Activated effector memory CD4-positive, alpha-beta T cell treated with anti-CD3 and anti-CD28 coated beads, Interleukin-2, amount 50 U/mL, for 16 hours (primary cell): ENCODE measurements at regions not wholly inside any gene's neighbourhood (a gene's known extent, or its start where the extent isn't known, plus 50 kb on each side); places are given as distances from the start of the nearest gene placed in this dataset.
"Not testable (repeated sequence)": the region's sequence is repeated elsewhere in the genome, so short reads cannot be mapped to it uniquely, and the experiment has no call there.

Source experiments
- DNase-seq: peaks from one replicate; pipeline ENCODE4 v3.0.0-alpha.2; 2020

- no peak for DNase-seq
Measured at GRCh38 chr3:194930377-194931204, 244.9 kb downstream of the FAM43A start.

DNA sequence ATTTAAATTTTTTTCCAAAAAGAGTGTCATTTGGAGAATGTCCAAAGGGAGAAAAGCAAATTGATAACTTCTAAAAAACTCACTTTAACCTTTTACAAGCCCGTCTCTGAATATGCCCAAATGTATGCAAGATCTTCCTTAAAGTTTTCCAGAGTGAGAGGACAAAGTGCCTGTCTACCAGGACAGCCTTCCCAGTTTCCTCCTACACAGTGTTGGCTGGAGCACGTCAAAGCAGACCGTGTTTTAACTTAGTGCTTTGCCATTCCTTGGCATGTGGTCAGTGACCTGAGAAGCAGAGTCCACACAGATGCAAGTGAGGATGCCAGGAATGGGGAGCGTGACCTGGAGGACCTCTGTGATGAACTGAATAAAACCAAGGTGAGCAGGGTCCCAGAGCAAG lies 245.7 kb downstream of the FAM43A start:
- no peak for DNase-seq

- DNase-seq = no peak
Measured at GRCh38 chr3:194931865-194932264, 246.2 kb downstream of the FAM43A start.

- no peak for DNase-seq
Measured at GRCh38 chr3:194933465-194933864, 247.8 kb downstream of the FAM43A start.

GRCh38 chr3:194935061-194935460 lies 249.4 kb downstream of the FAM43A start:
- DNase-seq = no peak

DNA sequence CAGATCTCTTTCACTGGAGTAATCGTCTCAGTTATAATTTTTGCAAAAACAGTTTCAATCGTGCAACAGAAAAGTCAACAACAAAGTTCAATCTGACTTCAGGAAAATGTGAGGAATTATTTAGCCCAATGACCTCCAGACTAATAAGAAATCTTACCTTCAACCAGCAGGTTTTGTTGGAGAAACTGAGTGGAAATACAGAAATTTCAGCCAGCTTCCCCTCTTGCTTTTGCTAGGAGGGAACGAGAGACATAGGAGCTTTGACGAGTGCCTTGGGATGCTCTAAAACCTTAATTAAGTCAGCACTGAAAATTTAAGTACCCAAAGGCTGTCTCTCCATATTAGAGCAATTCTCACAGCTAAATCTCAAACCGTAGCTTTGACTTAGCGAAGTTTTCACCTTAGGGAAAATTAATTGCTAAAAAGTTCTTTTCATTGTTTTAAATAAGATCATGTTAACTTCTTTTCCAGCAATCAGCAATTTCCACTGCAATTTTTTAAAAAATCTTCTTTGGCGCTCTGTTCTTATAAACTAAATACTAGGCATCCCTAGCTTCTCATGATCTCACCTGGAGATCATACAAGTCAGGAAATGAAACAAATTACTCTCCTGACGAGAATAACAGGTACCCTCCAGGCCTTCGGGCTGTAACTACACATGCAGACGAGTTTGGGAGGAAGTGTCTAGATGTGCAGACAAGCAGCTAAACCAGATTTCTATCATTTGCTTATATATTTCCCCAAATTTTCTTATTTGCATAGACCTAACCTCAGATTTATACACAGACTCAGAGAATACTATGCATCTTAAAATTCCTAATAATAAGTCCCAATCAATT lies 250.2 kb downstream of the FAM43A start:
- DNase-seq = no peak

- no peak for DNase-seq
Measured at GRCh38 chr3:194936659-194937058, 251.0 kb downstream of the FAM43A start.

GRCh38 chr3:194937144-194937543 lies 251.5 kb downstream of the FAM43A start:
- DNase-seq = no peak

DNA sequence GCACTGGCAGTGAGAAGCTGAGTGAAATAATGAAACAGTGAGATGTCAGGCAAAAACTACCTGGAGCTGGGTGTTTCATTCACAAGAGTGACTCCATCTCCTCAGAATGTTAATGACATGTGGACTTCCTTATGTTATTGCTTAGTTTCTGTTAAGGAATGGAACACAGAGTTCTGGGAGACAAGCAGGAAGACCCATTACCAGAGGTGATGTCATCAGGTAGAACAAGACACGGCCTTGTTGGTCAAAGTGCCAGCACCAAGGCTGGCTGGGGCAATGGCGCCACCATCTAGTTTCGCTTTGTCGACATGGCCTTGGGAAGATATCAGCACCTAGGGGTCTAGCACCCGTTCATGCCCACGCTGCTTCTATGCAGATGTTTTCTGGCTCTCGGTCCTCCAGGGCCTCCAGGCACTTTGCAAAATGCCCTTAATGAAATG lies 252.2 kb downstream of the FAM43A start:
- no peak for DNase-seq

- DNase-seq = no peak
Measured at GRCh38 chr3:194938845-194939531, 253.3 kb downstream of the FAM43A start.

- DNase-seq = no peak
Measured at GRCh38 chr3:194939532-194939909, 253.8 kb downstream of the FAM43A start.

DNA sequence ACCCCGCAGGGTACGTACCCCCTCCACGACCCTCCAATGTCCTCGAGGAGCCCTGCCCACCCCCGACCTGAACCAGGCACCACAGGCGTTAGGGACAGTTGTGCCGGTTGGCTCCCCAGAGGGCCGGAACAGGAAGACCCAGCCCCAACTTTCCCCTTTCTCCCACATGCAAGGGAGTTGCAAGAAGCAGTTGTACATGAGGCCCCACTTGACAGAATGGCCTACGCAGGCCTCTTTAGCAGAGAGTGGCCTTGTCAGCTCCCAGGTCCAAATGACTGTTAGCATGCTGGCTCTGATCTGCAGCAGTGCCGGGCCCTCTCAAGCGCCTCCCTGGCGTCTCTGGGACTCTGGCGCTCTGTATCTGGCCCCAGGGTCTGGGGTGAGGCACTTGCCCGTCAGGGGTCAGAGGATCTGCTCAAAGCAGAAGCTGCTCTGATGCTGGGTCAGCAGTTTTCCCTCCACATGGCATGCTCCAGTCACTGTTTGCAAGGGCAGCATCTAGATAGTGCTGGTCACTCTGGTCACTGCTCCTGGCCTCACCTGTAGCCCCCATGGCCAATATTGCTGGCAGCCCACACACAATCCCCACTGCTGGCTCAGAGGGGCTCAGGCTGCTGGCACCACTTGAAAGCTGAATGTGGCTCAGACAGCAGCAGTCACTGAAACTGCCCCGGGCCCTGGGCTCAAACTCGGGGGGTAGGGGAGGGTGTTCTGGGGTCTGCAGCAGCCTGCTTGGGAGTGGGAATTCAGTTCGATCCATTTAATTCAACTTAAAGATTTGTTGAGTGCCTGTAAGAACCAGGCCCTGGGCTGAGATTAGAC lies 254.5 kb downstream of the FAM43A start:
- no peak for DNase-seq

DNA sequence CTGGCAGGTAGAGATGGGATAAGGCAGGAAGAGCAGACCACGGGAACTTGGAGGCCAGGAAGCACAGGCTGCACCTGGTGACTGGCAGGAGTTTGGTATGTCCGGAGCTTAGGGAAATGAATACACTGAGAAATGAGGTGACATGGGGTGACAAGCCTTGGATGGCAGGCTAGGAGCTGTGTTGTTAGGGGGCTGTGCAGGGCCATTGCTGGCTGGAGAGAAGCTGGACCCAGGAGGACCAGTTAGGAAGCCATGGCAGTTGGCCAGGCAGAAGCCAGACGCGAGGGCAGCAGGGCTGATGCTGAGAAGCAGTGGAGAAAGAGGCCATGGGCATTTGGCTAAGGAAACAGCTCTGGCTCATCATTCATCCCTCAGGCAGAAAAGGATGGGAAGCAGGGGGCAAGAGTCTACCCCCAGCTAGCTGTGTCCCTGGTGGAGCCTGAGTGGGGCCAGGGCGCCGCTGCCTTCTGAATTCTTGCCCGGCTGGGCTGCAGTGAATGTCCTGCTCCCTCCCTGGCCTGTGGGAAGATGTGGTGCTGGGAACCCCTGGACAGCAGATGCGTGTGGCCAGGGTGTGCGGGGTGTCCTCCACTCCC lies 255.8 kb downstream of the FAM43A start:
- no peak for DNase-seq

DNA sequence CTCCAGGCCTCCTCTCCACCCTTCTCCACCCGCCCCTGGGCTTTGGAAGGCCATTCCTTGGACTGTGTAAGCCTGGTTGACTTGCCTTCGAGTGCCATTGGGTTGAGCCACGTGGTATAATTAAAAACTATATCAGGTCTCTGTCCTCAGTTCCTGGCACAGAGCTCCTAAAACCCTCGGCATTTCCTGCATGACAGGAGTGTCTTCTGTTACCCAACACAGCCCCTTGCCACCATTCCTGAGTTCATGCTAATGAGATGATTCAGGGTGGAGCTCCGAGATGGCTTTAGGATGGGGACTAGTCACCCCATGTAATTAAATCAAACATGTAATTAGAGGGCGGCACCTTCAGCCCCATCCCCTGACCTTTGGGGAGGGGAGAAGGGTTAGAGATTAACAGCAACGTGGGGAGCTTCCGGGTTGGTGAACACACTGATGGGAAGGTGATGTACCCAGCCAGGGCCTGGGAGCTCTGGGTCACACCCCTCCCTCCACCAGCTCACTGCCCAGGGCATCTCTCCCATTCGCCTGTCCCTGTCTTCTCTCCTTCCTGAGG lies 256.4 kb downstream of the FAM43A start:
- DNase-seq = no peak

DNA sequence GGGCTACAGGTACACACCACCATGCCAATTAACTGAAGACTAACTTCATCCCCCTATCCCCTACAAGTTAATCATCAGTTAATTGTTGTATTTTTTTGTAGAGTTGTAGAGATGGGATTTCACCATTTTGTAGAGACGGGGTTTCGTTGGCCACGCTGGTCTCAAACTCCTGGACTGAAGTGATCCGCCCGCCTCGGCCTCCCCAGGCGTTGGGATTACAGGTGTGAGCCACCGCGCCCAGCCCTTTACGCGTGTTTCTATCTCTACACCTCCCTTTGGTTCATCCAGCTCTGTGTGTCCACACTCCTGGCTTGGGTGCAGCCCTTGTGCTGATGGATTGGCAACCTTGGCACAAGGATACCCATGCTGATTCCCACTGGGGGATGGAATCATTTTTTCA lies 258.8 kb downstream of the FAM43A start:
- no peak for DNase-seq

DNA sequence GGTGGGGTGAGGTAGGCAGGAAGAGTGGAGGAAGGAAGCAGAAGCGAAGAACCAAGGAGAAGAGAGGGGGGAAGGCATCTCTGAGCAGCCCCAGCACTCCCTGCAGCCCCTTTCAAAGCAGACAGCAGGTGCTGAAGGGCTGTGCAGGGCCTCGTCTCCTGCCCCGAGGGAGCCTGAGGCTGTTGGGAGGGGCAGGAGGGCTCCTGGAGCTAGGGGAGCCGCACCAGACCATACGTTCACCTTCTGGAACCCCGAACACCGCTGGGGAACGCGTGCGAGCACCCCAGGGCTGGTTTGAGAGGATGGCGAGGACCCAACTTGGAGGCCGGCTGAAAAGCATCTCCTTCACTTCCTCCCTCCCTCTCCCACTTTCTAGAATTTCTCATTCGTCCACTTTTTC lies 259.8 kb downstream of the FAM43A start:
- DNase-seq = no peak

- no peak for DNase-seq
Measured at GRCh38 chr3:194946091-194946490, 260.4 kb downstream of the FAM43A start.

DNA sequence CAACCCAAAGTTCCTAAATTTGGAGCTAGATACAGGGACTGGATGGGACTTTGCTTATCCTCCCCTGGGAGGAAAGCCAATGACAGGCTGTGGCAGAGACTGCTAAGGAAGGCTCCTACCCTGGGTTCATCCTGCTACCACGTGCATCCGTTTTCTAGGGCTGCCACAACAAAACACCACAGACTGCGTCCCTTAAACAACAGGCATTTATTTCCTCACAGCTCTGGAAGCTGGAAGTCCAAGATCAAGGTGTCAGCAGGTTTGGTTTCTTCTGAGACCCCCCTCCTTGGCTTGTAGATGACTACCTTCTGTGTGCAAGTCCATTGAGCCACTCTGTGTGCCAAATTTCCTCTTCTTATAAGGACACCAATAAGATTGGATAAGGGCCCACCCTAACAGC lies 263.9 kb downstream of the FAM43A start:
- DNase-seq = no peak

- DNase-seq = no peak
Measured at GRCh38 chr3:194950906-194951628, 265.4 kb downstream of the FAM43A start.

DNA sequence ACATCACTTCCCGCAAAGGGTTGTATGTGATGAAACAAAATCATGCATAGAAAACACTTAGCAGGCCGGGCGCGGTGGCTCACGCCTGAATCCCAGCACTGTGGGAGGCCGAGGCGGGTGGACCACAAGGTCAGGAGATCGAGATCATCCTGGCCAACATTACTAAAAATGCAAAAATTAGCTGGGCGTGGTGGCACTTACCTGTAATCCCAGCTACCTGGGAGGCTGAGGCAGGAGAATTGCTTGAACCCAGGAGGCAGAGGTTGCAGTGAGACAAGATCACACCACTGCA lies 265.9 kb downstream of the FAM43A start:
- DNase-seq = not testable (repeated sequence)

GRCh38 chr3:194951931-194952582 lies 266.4 kb downstream of the FAM43A start:
- no peak for DNase-seq
